Adrenal gland (tissue), 5 donors: ENCODE measurements at regions not wholly inside any gene's neighbourhood (a gene's known extent, or its start where the extent isn't known, plus 50 kb on each side); places are given as distances from the start of the nearest gene placed in this dataset.

Experiments used
- POLR2A ChIP-seq, 2 donors: fragments of 450-650 bp; IDR thresholded peaks; one replicate each; pipeline ENCODE4 v1.6.1; 2017; ENCODE audit warnings: antibody characterized with exemption in 2 of 2, mild to moderate bottlenecking in 2 of 2, moderate library complexity in 1 of 2
- TF ChIP-seq, protein P1 (sequence below), 6 experiments: fragments of 450-650 bp in 4 of 6; fragments of 200-600 bp in 2 of 6; sonication (generic) in 1 of 6; IDR thresholded peaks; 1 replicate in 5 of 6; 2 replicates in 1 of 6; pipeline versions ENCODE4 v1.5.1 to v1.8.0; 2016 to 2021; ENCODE audit warnings: antibody characterized with exemption in 6 of 6, mild to moderate bottlenecking in 2 of 6, moderate library complexity in 1 of 6
- donor health status: DM: no; HTN: no; CAD: no.

GRCh38 chr18:40296717-40297413 is 1658.2 kb upstream of the PIK3C3 start:
- TF ChIP-seq, protein P1, sequence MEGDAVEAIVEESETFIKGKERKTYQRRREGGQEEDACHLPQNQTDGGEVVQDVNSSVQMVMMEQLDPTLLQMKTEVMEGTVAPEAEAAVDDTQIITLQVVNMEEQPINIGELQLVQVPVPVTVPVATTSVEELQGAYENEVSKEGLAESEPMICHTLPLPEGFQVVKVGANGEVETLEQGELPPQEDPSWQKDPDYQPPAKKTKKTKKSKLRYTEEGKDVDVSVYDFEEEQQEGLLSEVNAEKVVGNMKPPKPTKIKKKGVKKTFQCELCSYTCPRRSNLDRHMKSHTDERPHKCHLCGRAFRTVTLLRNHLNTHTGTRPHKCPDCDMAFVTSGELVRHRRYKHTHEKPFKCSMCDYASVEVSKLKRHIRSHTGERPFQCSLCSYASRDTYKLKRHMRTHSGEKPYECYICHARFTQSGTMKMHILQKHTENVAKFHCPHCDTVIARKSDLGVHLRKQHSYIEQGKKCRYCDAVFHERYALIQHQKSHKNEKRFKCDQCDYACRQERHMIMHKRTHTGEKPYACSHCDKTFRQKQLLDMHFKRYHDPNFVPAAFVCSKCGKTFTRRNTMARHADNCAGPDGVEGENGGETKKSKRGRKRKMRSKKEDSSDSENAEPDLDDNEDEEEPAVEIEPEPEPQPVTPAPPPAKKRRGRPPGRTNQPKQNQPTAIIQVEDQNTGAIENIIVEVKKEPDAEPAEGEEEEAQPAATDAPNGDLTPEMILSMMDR (IDR thresholded peaks at IDR 0.05) = no peak
- no peak for TF ChIP-seq POLR2A (IDR thresholded peaks at IDR 0.05)
